NCI-H748 treated with DMSO at 0.1 percent for 48 hours (cell line): ENCODE measurements at regions not wholly inside any gene's neighbourhood (a gene's known extent, or its start where the extent isn't known, plus 50 kb on each side); places are given as distances from the start of the nearest gene placed in this dataset.

ENCODE experiments used
- DNase-seq: peaks from one replicate; lab custom pipeline; 2025; lab: John Stamatoyannopoulos, UW

DNA sequence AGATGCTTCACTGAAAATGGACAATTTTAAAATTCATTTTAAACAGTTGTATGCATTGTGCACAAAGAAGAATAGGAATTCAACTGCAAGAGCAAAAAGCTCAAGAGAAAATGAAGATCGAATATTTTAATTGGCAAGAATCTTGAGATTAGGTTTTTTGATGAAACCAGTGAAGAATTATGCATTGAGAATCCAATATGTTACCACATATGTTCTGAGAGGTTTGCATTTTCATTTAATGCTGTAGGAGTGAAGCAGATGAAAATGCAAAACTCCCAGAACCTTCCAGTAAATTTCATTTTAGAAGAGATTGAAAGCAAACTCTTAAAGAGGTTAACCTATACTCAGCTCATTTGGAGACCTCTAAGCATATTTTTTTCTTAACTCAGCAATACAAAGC is 298.0 kb downstream of the OLFM3 start:
- DNase-seq: no peak

DNA sequence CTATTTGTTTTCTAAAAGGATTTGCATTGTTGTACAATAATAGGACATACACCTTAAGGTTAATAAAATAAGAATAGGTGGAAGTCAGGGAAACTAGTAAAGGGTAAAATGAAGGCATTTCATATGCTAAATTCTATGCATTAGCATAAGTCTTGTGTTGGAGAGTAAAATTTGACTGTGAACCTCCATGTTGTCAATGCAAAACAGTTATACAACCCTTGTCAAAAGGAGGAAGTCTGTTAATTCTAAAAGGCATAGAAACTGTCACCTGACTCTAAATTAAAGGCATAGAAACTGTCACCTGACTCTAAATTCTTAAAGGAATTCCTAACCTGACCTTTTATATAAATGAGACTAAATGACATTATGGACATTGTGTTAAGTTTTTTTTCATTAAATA is 291.8 kb downstream of the OLFM3 start:
- no peak for DNase-seq

DNA sequence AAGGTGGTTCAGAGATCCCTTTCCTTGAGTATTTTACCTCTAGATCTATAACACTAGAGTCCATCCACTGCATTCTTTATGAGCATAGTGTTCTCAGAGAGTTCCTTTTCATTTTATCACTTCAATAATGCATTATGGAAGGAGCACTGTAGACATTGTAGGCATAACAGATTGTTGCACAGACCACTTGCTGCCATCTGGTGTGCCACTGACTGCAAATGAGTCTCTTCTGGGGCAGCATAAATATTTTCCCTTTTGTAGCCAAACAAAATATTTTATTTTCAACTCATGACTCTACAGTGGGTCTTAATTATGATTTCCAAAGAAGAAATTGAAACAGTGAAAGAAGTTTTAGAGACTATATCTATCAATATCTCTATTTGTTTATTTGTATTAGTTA is 290.4 kb downstream of the OLFM3 start:
- DNase-seq: no peak

DNA sequence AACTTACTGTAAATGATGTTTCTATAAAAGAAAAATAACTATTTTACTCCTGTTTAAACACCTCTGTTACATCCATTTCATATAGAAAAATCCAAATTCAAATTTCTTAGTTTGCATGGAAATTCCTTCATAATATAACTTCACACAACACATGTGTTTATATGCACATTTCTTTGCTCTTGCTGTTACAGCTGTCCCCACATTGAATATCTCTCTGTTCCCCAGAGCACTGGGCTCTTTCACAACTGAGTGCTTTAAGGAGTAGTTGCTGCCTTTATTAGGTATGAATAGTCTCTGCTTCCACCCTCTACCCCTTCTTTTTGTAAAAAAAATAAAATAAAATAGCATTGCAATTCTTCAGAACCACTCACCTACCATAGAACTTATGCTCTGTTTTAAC is 287.0 kb downstream of the OLFM3 start:
- DNase-seq: no peak

DNA sequence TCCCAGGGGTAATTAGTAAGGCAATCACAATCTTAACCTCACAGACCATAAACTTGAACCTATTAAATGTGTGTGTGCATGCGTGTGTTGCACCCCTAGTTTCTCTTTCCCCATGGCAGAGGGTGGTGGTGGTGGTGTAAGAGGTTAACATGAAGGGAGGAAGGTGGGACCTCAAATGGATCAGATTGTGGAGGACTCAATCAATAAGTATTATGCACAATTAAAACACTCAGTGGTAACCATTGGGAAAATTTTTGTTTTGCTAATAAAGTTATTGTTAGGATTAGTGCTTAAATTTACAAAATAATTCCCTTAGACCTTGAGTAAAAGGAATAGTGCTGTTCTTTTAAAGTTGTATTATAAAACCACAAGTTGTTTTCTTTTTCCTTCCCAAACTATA is 283.0 kb downstream of the OLFM3 start:
- DNase-seq: no peak

DNA sequence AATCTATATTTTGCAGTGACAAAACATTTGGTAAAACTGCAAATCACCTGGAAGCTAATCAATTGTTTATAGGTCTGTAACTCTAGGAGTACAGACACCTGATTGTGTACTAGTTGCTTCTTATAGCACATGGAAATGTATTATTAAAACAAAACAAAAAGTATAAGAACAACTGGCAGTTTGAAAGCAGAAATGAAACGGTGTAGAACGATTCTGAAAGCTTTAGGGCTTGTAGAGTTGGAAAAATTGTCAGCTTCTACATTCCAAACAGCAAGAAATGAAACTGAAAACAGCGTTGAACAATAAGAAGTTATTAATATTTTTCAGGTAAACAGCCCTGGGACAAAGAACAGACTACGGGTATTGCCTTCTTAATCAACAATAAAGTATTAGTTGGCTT is 273.3 kb downstream of the OLFM3 start:
- no peak for DNase-seq

DNA sequence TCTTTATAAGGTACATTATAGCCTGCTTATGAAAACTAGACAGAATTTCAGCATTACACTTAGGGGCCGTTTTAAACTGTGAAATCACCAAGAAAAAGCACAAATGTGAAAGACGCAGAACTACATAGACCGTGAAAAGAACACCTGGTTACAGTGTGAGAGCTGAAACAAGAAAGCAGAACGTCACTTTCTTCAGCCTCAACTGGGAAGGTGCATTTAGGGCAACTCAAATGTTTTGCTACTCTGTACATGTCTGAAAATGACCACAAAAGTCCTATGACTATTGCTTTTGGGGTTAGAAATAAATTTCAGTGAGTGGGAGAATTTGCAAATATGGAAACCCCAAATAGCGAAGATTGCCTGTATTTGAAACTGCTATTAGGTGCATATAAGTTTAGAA is 268.7 kb downstream of the OLFM3 start:
- no peak for DNase-seq

DNA sequence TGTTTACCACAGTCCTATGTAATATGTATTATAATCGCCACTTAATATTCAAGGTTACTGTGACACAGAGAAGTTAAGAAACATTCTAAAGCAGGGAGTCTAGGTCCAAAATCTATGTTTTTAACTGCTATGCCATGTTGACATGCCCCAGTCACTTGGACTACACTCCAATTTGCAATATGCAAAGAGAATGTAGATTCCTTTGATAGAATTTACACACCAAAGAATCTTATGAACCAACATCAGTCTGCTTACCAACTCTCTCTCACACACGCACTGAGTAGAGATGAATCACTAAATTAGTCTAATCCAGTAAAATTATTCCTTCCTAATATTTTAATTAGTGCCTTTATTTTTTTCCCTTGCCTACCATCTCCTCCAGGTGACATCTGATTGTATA is 266.2 kb downstream of the OLFM3 start:
- no peak for DNase-seq

DNA sequence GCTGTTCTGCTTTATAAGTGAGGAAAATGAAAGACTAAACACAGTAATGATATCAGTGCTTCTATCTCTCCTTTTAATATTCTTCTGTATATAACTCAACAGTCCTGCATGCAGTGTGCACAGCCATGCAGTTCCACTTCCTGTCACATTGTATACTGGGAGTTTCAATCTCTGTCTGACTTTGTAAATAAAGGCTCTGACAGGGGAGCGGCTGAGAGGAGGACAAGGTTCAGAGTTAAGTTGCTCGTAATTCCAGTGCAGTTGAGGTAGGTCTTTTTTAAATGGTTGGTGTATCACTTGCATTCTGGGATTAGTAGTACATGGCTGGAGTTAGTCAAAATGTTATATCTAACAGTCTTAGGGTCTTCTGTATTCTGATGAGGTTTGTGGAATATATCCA is 264.5 kb downstream of the OLFM3 start:
- no peak for DNase-seq

DNA sequence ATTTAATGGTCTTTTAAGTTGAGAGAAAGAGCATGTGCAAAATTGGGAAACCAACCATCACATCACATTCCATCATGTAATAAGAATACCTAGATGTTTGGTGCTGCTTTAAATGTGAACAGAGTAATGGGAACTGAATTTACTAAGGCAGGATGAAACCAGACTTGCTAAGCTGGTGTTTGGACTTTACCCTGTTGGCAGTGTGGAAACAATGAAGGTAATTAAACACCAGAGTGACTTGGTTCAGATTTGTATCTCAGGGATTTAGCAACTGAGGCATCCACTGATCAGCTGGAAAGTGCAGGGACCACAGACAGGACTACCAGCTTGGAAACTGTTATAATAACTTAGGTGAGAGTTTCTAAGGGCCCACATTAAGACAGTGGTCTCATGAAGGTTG is 263.4 kb downstream of the OLFM3 start:
- DNase-seq: no peak

DNA sequence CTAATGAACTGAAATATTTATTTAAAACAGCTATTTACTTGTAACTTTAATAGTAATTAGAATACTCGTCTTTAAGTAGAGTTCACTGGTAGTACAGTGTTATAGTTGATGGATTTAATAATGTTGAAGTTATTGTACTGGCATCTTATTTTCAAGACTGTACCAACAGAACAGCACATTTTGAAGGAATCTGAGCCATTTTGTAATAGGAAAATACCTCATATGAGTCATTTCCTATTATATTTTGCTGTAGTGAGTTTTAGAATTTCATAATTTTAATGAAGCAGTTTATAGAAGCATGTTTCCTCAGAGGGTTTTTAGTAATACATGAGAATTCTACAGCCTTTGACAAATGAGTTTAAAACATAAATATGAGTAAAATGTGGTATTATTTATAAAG is 258.3 kb downstream of the OLFM3 start:
- no peak for DNase-seq

DNA sequence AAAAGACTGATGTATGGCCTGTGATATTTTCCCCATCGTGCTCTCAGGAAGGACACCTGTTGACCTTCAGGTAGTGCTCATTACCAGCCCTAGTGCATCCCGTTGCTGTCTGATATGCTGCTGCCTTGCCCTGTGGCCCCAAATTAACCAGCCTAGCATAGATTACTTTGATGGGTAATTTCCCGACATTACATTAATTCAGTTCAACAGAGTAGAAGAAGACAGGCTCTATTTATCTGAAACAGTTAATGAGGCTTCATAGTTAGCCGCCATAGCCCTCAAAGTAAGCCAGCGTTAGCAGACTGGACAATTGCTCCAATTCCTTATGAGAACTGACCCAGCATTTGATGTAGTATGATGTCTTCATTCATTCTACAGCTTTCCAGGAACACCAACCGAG is 257.6 kb downstream of the OLFM3 start:
- DNase-seq: no peak

DNA sequence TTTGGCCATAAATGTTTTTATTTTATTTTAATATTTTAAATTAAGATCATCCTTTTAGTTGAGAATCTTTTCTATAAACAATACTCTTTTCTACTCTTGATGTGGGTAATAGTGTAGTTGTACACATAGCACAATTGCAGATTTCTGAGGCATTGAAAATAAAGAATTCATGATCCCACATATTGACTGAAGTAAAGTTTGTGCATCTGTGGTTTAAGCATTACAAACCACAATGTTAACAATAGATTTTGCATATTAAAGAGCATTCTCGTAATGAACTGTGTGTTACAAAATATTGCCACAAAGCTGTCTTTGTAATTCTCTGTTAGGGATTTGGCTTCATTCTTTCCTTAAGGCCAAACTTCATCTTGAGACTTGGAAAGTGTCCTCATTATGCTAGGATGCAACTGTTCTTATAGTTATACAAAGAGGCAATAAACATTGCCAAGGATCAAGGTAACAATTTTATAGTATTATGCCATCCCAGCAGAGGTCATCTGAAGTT is 256.8 kb downstream of the OLFM3 start:
- no peak for DNase-seq

DNA sequence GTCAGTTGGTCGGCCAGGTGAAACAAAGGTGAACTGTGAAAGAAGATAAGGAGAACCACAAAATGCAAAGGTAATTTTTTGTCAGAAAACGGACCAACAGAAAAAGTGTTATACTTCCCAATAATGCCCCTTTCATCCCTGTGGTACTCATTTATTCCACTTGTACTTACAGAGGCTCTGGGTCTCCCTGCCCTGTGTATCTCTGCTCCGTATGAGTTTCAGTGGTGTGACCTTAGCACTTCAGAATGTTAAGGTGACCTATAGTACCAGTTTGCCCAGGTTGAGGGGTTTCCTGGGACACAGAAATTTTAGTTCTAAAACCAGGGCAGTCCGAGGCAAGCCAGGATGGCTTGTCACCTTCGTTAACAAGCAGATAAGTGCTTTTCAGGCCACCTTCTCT is 254.8 kb downstream of the OLFM3 start:
- no peak for DNase-seq

DNA sequence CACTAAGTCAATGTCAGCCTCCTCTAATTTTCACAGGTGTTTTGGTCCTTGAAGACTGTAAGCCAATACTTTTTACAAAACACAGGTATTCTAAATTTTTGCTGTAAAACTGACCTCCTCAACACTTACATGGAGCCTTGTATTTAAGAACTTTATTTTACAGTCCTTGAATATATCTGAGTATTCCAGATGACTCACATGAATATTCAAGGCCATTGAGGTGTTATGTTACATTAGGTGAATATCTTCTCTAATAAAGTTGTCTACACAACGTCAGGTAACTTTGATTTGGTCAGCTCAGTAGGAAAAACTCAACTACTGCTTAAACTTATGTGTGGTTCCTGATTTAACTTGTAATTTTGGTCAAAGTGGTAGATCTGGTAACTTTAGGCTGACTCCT is 254.2 kb downstream of the OLFM3 start:
- DNase-seq: no peak

DNA sequence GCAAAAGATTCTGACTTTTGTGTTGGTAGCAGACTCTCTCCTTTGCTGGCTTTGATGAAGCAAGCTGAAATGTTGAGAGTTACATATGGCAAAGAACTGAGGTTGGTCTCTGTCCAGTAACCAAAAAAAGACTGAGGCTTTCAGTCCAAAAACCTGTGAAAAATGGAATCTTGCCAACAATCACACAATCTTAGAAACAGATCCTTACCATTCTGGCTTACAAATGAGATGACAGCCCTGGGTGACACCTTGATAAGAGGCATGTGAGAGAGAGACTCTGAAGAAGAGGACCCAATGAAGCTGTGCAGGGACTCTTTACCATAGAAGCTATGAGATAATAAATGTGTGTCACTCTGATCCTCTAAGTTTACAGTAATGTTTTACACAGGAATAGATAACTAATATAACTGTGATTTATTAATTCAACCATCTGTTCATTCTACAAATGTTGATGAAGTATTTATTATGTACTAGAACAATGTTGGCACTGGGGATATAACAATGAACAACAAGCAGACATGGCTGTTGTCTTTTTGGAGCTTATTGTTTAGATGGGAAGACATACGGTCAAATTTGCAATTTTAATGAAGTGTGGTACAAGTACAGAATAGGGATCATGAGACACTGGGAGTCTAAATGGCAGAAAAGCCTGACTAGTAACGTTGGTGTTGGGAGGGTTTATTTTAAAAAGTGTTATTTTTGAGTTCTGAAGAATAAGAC is 251.0 kb downstream of the OLFM3 start:
- DNase-seq: no peak

DNA sequence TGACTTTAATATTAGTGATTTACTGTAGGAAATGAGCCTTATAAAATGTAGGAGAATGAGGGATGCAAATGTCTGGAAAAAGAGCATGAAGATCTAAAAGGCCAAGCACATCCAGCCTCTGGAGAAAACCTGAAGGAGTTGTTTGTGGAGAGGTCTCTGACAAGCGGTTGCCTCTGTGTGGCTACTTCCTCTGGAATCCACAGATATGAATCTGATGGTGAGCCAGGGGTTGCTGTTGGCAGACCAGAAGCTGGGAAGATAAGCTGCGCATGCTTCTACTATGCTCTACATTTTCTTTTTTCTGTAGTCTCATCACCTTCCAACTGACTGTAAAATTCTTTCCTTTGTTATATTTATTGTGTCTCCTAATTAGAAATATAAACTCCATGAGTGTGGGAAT is 248.6 kb downstream of the OLFM3 start:
- DNase-seq: no peak
